Smooth muscle cell (in vitro differentiated cells): ENCODE measurements at regions not wholly inside any gene's neighbourhood (a gene's known extent, or its start where the extent isn't known, plus 50 kb on each side); places are given as distances from the start of the nearest gene placed in this dataset.

Source experiments
- DNase-seq: peaks from one replicate; lab custom pipeline; 2025; ENCODE audit not compliant: unreplicated experiment; lab: John Stamatoyannopoulos, UW
- H2AFZ ChIP-seq: fragments of 200-600 bp; sonication (generic); 2 replicates; pipeline ENCODE4 v1.6.0; 2016; ENCODE audit warnings: antibody characterized with exemption, low read depth, mild to moderate bottlenecking
- H3F3A ChIP-seq: fragments of 200-600 bp; sonication (generic); 2 replicates; pipeline ENCODE4 v1.6.0; 2017; ENCODE audit warnings: antibody characterized with exemption, low read depth
- H3K27ac ChIP-seq: fragments of 200-600 bp; sonication (generic); 2 replicates; pipeline ENCODE4 v1.5.1; 2016; ENCODE audit warnings: low read depth, mild to moderate bottlenecking
- H3K27me3 ChIP-seq: fragments of 200-600 bp; sonication (generic); 2 replicates; pipeline ENCODE4 v1.6.1; 2016; ENCODE audit warnings: low read depth, mild to moderate bottlenecking
- H3K36me3 ChIP-seq: fragments of 200-600 bp; sonication (generic); 2 replicates; pipeline ENCODE4 v1.5.1; 2016; ENCODE audit warnings: low read depth
- H3K4me1 ChIP-seq: fragments of 200-600 bp; sonication (generic); 2 replicates; pipeline ENCODE4 v1.5.1; 2016; ENCODE audit warnings: low read depth
- H3K4me2 ChIP-seq: fragments of 200-600 bp; sonication (generic); 2 replicates; pipeline ENCODE4 v1.6.0; 2016; ENCODE audit warnings: mild to moderate bottlenecking
- H3K4me3 ChIP-seq: fragments of 200-600 bp; sonication (generic); 2 replicates; pipeline ENCODE4 v1.5.1; 2016; ENCODE audit warnings: mild to moderate bottlenecking
- H3K79me2 ChIP-seq: fragments of 200-600 bp; sonication (generic); 2 replicates; pipeline ENCODE4 v1.6.0; 2016; ENCODE audit warnings: low read depth, mild to moderate bottlenecking
- H3K9ac ChIP-seq: fragments of 200-600 bp; sonication (generic); 2 replicates; pipeline ENCODE4 v1.6.0; 2016; ENCODE audit warnings: low read depth
- H3K9me3 ChIP-seq: fragments of 200-600 bp; sonication (generic); replicated peaks from 2 replicates; pipeline ENCODE4 v1.5.1; 2016; ENCODE audit warnings: low read depth
- H4K20me1 ChIP-seq: fragments of 200-600 bp; sonication (generic); 2 replicates; pipeline ENCODE4 v1.6.0; 2016; ENCODE audit warnings: low read depth
- CTCF ChIP-seq: fragments of 200-600 bp; sonication (generic); IDR thresholded peaks from 2 replicates; pipeline ENCODE4 v1.5.1; 2017; ENCODE audit warnings: borderline replicate concordance, mild to moderate bottlenecking, antibody characterized with exemption; ENCODE audit not compliant: insufficient read depth, poor library complexity, severe bottlenecking
- WGBS: methylation state at CpG from one replicate; pipeline ENCODE4 v1.1.7; 2016; ENCODE audit warnings: low lambda C conversion rate; 5-methylcytosine and 5-hydroxymethylcytosine counted together

- 87% methylated on average over 6 of the region's 6 CpGs for WGBS
- Histone ChIP-seq H2AFZ (no peak overlapping the region), H3K9me3 (no peaks in the 10 kb centered on the region)
Measured at GRCh38 chr5:93807846-93808245, 66.4 kb upstream of the POU5F2 start.

GRCh38 chr5:93805616-93806379 lies 64.4 kb upstream of the POU5F2 start:
- Histone ChIP-seq H3K79me2 (no peaks in the 10 kb centered on the region), H3K9me3 (no peaks in the 10 kb centered on the region), H3K27me3 (no peaks in the 10 kb centered on the region), H3K36me3 (no peaks in the 10 kb centered on the region), H4K20me1 (no peaks in the 10 kb centered on the region), H3K4me1 (peaks cover 4% of the 10 kb centered on the region), H2AFZ (no peak overlapping the region), H3F3A (no peaks in the 10 kb centered on the region), H3K9ac (no peak overlapping the region), H3K4me2 (no peak overlapping the region), H3K4me3 (no peak overlapping the region), H3K27ac (no peak overlapping the region)
- WGBS = 95% methylated on average over 5 of the region's 5 CpGs
- DNase-seq = no peak
- no peak for TF ChIP-seq CTCF

More at GRCh38 chr5:93807846-93808245, 66.4 kb upstream of the POU5F2 start:
- DNase-seq = no peak
- H3K4me2 ChIP-seq = no peak overlapping the region
- no peaks in the 10 kb centered on the region for H3K4me1 ChIP-seq
- H3K4me3 ChIP-seq = no peak overlapping the region
- no peak for TF ChIP-seq CTCF
- no peaks in the 10 kb centered on the region for H3K36me3 ChIP-seq
- H4K20me1 ChIP-seq = no peaks in the 10 kb centered on the region
- no peak overlapping the region for H3K9ac ChIP-seq
- H3F3A ChIP-seq = no peaks in the 10 kb centered on the region
- H3K27ac ChIP-seq = no peak overlapping the region
- no peaks in the 10 kb centered on the region for H3K79me2 ChIP-seq
- no peaks in the 10 kb centered on the region for H3K27me3 ChIP-seq

GRCh38 chr5:93800988-93801811 lies 59.8 kb upstream of the POU5F2 start:
- WGBS = 9% methylated on average over 2 of the region's 2 CpGs

More at GRCh38 chr5:93800988-93801811, 59.8 kb upstream of the POU5F2 start:
- Histone ChIP-seq H3K9me3 (no peaks in the 10 kb centered on the region), H3K36me3 (no peaks in the 10 kb centered on the region), H4K20me1 (no peaks in the 10 kb centered on the region), H3K4me2 (peak overlapping the region; percentile 14), H3K27me3 (no peaks in the 10 kb centered on the region), H3K4me1 (peaks cover 4% of the 10 kb centered on the region), H3K79me2 (no peaks in the 10 kb centered on the region), H3F3A (no peaks in the 10 kb centered on the region), H3K4me3 (no peak overlapping the region), H3K9ac (no peak overlapping the region), H2AFZ (no peak overlapping the region), H3K27ac (no peak overlapping the region)
- DNase-seq = no peak
- peak; percentile 79 for TF ChIP-seq CTCF
